ENCODE measurements at regions not wholly inside any gene's neighbourhood (a gene's known extent, or its start where the extent isn't known, plus 50 kb on each side); places are given as distances from the start of the nearest gene placed in this dataset.
"Not testable (repeated sequence)": the region's sequence is repeated elsewhere in the genome, so short reads cannot be mapped to it uniquely, and the experiment has no call there.

DNA sequence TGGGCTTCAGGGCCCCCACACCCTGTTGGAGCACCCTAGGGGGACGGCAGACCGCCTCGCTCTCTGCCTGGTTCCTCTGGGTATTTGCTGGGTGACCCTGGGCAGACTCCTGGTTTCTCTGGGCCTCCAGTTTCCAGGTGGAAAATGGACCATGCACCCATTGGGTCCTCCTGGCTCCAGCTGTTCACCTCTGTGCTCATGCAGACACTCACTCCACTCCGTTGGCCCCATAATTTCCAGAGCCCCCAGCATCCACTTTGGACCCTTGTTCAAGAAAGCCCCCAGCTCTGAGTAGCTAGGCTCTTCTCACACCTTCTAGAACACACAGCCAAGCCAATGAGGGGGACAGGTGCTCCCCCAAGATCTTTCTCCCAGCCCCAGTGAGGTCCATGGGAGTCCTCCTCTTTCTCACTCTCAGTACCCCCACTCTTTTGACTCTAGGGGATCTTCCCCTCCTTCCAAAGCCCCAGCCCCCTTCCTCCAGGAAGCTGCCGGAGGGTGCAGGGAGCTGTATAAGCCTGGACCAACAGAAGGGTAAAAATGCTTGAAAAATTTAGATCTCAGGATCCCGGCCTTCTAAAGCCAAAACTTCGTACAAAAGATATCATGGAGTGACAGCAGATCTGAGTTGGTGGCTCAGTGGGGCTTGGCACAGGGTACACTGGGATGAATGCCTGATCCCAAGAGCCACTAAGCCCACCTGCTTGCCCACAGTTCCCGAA, 174.8 kb upstream of the RTL1 start:
- no peak for DNase-seq (ENCODE audit: low spot score)

DNA sequence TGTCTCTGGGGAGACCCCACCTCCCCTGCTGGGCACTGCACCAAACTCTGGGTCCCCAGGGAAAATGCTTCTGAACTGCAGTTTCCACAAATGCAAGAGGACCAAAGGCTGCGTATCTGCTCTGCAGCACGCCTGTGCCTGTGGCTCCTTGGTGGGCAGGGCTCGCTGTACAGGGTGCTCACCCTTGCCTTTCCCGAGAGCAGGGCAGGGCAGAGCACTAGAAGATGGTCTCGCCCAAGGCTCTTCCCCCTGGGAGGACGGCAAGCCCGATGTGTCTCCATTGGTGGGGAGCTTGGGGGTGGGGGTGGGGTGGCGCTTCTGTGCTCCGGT, 175.3 kb upstream of the RTL1 start:
- no peak for DNase-seq (ENCODE audit: low spot score)

- no peak for DNase-seq (ENCODE audit: low spot score)
Measured at GRCh38 chr14:101080922-101081593, 177.5 kb upstream of the RTL1 start.

DNA sequence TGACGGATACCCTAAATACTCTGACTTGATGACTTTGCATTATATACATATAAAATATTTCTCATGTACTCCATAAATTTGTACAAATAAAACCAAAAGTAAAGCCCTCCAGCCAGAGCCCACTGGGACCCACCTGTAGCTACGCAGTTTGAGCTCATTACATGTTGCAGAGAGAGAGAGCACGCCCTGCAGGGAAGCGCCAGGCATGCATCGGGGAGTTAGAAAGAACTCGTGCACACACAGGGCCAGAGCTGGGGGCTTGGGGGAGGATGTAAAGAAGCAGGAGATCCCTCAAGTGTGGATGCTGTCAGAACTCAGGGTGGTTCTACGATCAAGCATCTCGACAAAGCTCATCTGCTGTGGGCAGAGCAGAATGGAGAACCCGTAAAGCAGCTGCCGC, 178.5 kb upstream of the RTL1 start:
- DNase-seq (ENCODE audit: low spot score): no peak

DNA sequence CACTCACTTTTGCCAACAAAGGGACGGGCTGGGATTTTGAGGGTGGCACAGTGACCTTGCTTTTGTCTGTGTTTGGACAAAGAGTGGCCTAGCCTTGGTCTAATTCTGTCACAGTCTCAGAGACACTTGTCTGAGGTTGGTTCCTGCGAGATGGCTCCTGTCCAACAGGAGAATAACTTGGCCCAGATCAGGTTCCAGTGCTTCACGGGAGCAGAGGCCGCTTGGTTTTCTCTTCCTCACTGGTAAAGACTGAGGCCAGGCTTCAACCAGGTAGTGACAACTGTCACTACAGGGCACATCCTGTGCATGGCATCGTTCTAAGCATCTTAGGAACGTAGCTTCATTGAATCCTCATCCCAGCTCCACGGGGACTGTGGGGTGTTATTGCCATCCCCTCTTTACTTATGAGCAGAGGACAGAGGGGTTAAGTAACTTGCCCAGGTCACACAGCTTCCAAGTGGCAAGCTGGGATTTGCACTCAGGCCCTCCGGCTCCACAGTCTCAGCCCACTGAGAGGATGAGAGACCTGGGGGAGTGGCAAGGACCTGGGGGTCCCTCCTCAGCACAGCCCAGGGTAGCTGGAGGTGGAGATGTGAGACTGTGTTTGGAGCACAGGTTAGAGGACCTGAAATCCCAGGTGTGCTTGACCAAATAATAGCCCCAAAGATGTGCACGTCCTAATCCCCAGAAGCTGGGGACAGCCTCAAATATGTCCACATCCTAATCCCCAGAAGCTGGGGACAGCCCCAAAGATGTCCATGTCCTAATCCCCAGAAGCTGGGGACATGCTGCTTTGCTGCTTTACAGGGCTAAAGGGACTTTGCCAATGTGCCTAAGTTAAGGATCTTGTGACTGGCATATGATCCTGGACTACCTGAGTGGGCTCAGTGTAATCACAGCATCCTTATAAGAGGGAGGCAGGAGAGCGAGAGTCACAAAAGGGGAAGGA, 179.2 kb upstream of the RTL1 start:
- no peak for DNase-seq (ENCODE audit: low spot score)

- no peak for DNase-seq (ENCODE audit: low spot score)
Measured at GRCh38 chr14:101083564-101084435, 180.3 kb upstream of the RTL1 start.

- DNase-seq (ENCODE audit: low spot score): no peak
Measured at GRCh38 chr14:101084436-101084826, 180.9 kb upstream of the RTL1 start.

DNA sequence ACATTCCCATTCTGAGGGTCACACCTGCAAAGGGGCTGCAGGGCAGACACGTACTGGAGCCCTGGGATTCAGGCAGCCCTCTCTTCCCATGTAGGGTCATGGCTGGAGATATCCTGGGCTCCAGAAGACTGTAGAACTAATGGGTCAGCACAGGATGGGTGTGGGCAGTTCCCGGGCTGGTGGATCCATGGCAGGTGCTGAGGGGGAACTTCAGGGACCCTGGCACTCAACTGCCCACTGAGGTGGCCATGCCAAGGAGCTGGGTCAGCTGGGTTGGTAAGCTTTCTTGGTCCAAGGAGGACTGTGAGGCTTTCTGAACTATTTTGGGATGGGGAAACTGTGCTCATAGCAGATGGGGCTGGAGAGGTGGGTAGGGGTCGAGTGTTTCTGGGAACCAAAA, 183.4 kb upstream of the RTL1 start:
- DNase-seq (ENCODE audit: low spot score): no peak

DNA sequence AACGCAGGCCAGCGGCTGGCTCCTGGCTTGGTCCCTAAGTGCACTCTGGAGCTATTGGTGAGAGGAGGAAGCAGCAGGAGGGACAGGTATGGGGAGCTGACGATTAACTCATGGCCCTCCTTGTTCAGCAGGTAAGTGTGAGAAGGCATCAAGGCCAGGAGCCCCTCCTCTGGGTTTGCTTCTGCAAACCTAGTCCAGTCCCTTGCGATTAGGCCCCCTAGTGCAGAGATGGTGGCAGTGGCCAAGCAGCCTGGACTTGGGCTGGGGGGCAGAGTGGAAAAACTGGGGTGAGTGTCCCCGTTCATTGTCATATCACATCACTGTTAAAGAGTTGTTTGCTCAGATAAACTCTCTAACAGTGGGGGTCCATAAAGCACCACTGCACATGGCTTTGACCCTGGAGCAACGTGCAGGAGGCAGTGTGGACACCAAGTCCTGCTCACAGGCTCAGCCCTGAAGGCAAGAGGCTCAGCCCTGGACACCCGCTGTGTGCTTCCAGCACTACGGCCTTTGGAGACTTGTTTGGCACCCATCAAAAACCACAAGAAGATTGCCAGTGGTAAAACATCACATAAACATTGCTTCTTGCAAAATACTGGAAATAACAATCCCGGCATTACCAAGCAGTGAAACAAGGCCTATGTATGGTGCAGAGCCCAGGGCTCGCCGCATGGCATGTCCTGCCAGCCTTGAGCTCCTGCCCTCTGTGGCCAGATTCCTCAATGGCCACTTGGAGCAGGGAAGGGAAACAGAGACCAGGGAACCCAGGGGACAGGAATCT, 184.3 kb upstream of the RTL1 start:
- DNase-seq (ENCODE audit: low spot score): no peak

DNA sequence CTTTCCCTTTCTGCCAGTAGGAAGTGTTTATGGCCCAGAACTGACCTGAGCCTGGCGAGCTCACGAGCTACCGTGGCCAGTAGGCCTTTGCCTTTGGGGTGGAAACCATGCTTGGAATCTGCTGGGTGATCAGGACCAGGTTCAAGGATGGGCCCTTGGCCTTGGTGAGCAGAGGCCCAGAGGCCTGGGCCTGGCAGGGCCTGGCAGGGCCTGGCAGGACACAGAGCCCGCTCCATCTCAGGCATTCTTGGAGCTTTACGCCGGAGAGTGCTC, 184.8 kb upstream of the RTL1 start:
- no peak for DNase-seq (ENCODE audit: low spot score)

- no peak for DNase-seq (ENCODE audit: low spot score)
Measured at GRCh38 chr14:101088714-101089113, 185.2 kb upstream of the RTL1 start.

- DNase-seq (ENCODE audit: low spot score): not testable (repeated sequence)
Measured at GRCh38 chr14:101090478-101090877, 187.0 kb upstream of the RTL1 start.

DNA sequence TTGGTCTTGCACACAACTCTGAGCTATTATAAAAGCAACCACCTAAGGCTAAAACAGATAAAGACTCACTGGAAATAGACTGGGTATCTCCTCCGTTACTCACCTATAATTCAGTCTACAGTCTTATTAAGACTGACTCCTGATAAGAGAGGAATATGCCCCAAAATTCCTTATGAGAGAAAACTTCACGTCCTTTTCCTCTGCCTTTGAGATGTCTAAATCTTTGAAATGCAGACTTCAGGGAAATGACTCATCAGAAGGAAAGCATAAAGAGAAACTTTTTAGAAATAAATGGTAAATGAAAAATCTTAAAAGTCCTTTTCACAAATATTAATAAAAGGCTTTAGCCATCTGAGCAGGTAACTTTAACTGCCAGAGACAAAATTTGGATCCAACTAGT, 187.5 kb upstream of the RTL1 start:
- DNase-seq (ENCODE audit: low spot score): peak; percentile 58

DNA sequence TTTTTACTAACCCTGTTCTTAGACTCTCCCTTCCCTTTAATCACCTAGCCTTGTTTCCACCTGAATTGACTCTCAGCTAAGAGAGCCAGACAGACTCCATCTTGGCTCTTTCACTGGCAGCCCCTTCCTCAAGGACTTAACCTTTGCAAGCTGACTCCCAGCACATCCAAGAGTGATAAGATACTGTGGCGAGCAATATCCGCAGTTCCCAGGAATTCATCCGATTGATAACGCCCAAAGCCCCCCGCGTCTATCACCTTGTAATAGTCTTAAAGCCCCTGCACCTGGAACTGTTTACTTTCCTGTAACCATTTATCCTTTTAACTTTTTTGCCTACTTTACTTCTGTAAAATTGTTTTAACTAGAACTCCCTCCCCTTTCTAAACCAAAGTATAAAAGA, 191.4 kb upstream of the RTL1 start:
- DNase-seq (ENCODE audit: low spot score): not testable (repeated sequence)

DNA sequence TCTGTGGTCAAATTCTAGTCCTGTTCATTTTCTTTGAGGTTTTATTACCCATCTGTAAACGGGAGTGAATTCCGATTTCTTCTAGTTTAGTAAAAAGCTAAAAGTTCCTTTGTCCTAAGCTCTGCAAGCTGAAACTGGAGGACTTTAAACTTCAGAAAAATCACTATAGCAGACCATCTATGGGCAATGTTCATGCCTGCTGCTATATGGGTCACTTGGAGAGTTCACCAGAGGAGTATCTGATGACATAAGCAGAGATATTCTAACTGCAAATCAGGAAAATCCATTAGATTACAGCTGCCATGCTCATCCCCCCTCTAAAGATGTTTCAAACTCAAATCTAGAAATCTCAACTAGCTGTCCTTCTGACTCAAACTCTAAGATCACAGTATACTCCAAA, 193.0 kb upstream of the RTL1 start:
- DNase-seq (ENCODE audit: low spot score): peak; percentile 93

GRCh38 chr14:101097109-101097793, 193.7 kb upstream of the RTL1 start:
- DNase-seq (ENCODE audit: low spot score): no peak

GRCh38 chr14:101098177-101098576, 194.7 kb upstream of the RTL1 start:
- DNase-seq (ENCODE audit: low spot score): no peak

- peak; percentile 69 for DNase-seq (ENCODE audit: low spot score)
Measured at GRCh38 chr14:101098641-101099040, 195.1 kb upstream of the RTL1 start.

DNA sequence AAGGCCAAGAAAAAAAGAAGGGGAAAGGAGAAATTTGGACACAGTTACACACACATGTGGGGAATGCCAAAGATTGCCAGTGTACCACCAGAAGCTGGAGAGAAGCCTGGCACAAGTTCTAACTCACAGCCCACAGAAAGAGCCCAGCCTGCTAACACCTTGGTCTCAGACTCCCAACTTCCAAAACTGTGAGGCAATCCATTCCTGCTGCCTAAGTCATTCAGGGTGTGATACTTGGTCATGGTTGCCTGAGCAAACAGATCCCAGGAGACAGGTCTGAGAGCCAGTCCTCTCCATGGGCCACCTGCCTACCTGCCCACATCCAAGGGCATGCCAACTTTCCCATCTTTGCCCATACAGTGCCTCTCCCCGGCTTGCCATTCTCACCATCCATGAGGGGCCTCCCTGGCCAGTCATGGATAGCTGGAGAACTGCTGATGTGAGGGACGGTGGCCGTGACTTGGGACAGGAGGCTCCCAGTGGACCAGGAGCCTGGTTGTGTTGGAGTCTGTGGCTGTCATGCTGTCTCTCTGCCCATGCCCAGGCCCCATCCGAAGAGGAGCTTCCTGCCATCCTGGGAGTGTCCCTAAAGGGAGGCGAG, 198.0 kb upstream of the RTL1 start:
- no peak for DNase-seq (ENCODE audit: low spot score)

- no peak for DNase-seq (ENCODE audit: low spot score)
Measured at GRCh38 chr14:101102875-101103274, 199.4 kb upstream of the RTL1 start.
